ENCODE measurements at regions not wholly inside any gene's neighbourhood (a gene's known extent, or its start where the extent isn't known, plus 50 kb on each side); places are given as distances from the start of the nearest gene placed in this dataset.

DNA sequence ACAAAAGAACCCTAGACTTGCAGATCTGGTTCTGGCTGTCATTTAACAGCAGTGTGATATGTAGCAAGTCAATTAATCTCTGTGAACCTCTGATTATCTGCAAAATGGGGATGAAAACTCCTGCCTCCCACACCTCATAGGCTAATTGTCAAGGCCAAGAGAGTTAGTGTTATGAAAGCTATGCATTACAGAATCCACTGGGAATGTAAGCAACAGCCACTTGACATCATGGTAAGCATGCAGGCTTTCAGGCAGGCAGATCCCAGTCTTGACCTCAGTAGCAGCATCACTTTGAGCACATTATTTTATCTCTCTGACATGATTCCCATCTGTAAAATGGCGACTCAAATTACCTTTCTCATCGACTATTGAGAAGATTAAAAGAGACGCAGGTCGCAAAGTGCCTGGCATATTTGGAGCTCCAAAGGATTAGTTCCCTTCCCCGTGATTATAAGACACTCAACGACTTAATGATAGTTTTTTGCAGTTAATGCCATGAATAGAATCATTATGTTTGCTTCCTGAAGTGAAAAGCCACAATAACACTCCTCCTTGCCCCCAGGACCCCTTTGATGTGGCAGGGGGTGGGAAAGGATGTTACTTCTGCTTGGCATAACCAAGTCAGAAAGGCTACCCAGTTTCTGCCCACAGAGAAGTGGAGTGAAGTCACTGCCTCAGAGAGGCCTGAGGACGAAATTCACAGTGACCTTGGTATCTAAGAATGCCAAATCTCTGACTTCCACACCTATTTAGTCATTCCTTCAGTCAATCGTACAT is 273.0 kb upstream of the NFIA start:
- TF ChIP-seq, protein P1, sequence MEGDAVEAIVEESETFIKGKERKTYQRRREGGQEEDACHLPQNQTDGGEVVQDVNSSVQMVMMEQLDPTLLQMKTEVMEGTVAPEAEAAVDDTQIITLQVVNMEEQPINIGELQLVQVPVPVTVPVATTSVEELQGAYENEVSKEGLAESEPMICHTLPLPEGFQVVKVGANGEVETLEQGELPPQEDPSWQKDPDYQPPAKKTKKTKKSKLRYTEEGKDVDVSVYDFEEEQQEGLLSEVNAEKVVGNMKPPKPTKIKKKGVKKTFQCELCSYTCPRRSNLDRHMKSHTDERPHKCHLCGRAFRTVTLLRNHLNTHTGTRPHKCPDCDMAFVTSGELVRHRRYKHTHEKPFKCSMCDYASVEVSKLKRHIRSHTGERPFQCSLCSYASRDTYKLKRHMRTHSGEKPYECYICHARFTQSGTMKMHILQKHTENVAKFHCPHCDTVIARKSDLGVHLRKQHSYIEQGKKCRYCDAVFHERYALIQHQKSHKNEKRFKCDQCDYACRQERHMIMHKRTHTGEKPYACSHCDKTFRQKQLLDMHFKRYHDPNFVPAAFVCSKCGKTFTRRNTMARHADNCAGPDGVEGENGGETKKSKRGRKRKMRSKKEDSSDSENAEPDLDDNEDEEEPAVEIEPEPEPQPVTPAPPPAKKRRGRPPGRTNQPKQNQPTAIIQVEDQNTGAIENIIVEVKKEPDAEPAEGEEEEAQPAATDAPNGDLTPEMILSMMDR (IDR thresholded peaks at IDR 0.05; ENCODE audit: insufficient read depth, low read length, poor library complexity, severe bottlenecking) = no peak
- TF ChIP-seq EZH2phosphoT487 (conservative IDR thresholded peaks at IDR 0.05; ENCODE audit: low read length) = no peak

All from SU-DHL-6 (cell line).